NCI-H345 treated with DMSO at 0.1 percent for 48 hours (cell line): ENCODE measurements at regions not wholly inside any gene's neighbourhood (a gene's known extent, or its start where the extent isn't known, plus 50 kb on each side); places are given as distances from the start of the nearest gene placed in this dataset.

ENCODE experiments used
- DNase-seq: peaks from one replicate; lab custom pipeline; 2025; ENCODE audit not compliant: unreplicated experiment; lab: John Stamatoyannopoulos, UW

DNA sequence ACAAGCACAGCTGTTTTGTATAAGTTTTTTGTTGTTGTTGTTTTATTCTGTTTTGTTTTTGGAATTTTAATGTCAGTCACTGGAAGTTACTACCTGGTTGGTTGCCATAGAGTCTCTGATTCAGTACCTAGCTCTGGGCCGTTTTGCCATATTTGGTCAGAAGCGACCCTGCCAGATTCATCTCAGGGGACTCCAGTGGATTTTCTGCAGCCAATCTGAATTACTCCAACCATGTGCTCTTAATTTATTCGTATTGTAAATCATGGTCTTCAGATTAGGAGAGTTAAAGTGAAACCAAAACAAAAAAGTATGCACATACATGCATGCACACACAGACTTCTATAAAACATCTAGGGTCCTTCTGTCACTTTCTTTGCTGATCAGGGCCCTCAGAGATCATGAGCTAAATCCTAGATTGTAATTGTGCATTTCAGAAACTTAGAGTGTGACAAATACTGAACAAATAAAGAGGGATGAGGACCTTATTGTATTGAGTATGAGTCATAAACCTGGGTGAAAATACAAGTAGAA, 317.4 kb upstream of the UBE2E3 start:
- no peak for DNase-seq

DNA sequence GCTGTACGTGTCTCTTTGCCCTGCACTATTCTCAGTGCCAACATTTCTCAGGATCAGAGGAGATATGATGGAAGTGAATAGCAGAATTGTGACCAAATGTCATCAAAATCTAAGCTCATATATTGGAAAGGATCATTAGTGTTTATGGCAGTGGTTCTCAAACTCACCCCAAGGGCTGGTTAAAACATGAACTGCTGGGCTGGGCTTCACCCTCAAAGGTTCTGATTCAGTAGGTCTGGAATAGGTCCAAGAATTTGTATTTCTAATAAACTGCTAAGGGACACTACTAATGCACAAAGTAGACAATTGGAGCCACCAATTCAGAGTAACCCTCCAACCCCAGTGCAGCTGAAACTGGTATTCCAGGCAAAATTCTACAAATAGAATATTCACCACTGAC, 317.9 kb upstream of the UBE2E3 start:
- DNase-seq, result no peak

DNA sequence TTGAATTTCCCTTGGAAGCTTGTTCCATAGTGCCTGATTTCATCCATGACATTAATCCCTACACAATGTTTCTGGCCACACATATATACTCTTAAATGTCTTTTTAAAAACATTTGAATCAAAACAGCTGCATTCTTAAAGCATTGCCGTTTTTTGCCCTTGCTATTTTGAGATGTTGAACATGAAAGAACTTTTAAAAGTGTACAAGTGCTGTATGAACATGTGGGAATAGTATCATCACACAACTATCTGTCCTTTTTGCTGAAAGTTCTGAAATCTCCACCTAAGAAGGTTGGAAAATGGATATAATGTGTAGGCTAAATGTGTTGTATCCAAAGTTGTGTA, 318.7 kb upstream of the UBE2E3 start:
- DNase-seq, result no peak

DNA sequence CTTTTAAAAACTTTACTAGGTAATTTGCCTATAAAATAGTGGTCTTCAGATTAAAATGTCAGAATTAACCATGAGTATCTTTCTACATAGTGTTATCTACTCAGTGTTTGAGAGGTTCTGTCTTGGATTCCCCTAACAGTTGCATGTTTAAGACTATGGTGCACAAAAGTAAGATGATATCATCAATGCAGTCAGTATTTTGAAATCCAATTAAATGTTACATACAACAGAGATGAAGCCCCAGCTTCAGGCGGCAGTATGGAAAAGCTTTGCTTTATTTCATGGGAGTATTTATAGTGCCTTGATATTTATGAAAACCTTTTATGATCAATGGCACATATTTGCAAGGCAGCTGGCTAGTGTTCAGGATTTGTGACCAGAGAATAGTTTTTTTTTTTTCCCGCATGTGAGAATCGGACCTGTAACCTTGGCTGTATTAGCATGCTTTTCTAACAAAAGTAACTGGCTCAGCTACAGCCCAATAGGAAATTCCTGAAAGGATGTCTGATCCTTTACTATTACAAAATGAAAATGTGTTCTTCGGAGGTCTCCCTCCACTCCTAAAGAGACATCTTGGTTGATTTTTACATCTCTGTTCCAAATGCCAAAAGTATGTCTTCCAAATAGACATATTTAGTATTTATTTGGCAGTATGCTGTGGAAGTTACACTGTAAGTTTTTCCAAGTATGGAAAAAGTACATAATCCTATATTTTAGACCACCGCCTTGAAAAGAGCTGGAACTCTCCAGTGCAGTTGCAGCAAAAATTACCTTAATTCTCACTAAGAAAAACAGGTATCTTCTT, 319.3 kb upstream of the UBE2E3 start:
- DNase-seq, result no peak

DNA sequence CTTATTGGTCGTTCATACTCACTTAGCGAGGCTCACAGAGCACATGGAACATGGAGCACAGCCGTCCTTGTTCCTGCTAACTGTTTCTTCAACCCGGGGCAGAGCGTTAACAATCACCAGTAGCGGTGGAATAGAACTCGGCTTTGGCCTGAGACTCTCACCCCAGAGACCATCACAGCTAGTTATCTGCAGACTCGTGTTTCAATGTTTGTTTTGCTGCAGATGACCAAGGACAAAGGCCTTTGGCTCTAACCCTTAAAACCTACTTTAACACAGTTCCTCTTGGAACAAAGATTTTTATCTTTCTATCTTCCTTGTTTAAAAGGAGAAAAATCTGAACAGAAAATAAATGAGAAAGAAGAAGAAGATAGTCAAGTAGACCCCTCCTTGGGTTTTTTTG, 320.2 kb upstream of the UBE2E3 start:
- DNase-seq, result no peak

DNA sequence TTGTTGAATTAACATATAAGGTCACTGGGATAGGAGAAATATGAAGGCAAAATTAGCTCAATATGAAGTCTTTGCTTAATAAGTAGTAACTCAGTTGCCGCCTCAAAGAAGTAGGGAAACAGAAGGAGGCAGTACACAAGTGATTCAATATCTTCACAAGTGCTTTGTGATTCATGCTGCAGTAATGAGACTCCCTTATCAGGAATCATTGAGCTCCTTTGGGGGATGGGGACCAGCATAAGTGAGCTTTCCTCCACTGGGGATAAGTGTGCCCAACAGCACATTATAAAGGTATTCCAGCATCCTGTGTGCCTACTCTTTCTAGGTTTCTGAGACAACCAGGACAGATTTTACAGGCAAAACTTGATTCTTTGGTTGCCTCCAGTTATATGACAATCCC, 323.4 kb upstream of the UBE2E3 start:
- DNase-seq, result no peak

DNA sequence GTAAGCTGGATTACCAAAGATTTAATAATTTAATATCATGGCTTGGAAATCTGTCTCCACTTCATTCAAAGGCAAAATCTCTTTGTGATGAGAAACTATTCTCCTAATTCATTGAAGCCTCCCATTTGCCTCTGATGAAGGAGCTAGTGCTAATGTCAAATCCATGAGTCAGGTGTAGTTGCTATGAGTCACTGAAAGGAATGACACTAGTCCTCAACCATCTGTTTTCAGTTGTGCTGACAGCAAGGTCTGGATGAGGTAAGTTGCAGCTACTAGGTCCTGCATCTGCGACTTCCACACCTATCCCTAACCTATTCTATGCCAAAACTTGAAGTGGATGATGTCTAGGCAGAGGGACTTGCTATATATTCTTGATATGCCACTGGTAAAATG, 324.0 kb upstream of the UBE2E3 start:
- DNase-seq, result no peak

DNA sequence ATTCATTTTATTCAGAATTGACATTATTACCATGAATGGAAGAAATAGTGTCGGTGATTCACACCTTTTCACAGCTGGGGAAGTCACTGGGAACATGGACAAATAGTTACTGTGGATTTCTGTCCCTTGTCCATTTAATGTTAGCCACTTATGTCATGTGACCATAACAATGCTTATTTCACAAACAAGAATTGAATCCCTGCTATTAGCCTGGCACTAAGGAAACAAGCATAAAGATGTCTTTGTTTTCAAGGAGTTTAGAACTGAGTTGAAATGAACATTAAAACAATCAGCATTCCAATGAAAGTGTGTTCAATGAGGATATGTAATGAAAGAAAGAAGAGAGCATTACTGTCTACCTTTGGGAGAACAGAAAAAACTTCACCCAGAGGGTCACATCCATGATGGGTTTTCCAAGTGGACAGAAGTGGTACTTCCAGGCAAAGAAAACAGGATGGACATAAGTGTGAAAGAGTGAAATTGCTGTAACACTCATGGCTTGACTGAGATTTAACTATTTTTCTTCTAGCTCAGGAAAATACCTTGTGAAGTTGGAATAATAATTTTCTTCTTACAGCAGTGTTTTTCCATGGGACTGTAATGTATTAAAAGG, 324.5 kb upstream of the UBE2E3 start:
- DNase-seq, result no peak

DNA sequence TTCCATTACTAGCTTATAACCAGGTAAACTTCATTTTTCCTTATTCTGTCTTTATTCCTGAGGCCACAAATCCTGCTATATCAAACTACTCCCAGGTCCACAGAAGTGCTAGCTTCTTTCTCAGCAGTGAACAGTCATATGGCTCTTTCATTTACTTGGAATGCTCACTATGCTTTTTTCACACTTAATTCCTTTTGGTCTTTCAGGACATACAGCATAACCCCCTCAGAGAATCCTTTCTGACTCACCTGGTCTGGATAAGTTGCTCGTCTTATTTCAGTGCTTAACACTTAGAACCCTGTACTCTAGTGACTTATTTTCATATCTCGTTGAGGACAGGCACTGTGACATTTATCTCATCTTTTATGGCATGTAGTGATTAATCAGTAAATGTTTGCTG, 325.0 kb upstream of the UBE2E3 start:
- no peak for DNase-seq

DNA sequence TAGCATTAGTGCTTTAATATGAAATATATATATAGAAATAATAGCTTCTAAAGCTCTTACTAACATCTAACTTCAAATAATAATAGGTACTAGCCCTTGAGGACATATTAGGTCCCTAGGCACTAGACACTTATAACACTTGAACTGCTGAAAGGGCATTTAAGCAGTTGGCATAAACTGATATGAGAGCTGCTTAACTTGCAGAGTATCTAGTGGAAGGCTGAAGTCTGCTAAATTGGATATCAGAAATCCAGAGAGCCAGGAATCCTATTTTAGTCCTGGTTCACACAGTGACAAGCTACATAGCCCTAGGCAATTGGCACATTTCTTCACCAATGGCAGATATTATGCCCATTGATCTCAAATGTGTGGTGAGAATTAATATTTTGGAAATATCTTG, 326.9 kb upstream of the UBE2E3 start:
- no peak for DNase-seq

DNA sequence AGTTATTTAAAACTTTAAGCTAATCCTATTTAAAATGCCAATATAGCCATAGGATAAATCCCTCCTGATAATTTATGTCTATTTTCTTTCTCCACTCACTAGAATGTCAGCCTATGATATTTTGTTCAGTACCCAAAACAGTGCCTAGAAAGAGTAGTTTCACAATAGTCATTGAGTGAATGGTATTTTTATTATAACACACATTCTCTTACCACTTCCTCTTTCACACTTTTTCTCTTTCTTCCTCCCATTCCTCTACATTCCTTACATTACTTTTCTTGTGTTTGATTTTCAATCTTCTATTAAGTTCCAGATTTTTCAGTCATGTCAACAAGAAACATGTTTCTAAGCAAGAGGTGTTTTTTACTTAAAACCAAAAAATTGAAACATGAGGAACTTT, 327.6 kb upstream of the UBE2E3 start:
- no peak for DNase-seq

DNA sequence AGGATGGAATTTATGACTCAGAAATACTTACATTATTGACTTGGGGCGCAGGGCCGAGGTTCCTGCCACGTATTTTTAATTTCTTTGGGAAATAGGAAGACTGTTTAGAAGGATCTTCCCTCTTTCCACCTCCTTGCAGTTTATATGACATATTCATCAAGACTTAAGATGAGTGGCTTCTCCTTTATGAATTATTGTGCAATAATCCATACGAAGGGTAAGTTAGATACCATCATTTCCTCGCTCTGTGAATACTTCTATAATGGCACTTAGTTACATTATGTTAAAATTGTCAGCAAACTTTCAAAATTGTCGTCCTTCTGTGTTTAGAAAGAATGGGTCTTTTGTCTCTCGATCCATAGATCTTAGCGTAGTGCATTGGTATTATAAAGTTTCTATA, 328.8 kb upstream of the UBE2E3 start:
- DNase-seq, result no peak

DNA sequence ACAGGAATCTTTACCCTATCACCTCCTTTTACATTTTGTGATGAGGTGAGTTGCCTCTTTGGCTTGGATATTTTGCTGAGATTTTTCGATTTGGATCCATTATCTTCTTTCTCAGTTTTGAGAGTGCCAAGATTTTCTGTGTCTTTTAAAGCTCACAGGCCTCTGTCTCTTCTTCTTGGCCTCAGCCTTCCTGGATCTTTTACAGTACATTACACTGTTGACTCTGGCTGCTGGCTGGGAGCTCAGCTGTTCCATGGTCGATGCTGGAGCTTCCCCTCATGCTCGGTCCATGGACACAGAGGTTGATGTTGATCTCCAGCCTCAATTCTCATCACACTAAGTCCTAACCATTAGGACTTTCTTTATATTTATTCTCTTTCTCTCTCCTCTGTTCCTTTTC, 332.8 kb upstream of the UBE2E3 start:
- DNase-seq, result no peak

DNA sequence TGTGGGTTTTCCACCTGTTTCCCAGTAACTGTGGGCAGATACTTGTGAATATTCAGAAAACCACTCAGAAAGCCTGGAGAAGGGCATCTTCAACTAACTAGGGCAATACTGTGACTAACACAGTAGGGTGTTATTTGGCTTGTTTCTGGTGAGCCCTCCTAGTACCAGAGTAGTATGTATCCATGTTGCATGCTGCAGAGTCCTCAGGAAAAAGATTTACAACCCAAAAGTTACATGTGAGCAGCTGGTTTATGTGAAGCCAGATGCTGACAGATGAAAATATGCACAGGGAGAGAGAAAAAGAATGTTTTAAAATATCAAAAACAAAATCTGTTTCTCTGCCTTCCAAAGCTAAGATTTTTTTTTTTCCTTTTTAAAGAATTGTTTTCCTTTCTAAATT, 333.2 kb upstream of the UBE2E3 start:
- no peak for DNase-seq

DNA sequence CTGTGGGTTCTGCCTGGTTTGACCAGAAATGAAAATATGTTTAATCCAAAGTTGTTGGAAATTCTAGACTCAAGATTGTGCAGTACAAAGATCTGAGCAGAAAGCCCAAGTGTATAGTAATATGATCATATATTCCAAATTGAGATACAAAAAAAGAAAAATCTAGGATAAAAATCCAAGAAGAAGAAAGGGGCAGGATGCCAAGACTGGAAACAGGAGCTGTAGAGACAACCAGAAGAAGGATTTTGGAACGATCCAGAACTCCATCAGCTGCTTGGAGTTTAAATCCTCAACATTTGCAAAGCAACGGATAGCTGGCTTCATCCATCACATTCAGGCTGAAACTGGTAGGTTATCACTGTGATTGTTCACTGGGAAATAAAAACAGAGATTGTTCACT, 333.6 kb upstream of the UBE2E3 start:
- DNase-seq, result no peak

DNA sequence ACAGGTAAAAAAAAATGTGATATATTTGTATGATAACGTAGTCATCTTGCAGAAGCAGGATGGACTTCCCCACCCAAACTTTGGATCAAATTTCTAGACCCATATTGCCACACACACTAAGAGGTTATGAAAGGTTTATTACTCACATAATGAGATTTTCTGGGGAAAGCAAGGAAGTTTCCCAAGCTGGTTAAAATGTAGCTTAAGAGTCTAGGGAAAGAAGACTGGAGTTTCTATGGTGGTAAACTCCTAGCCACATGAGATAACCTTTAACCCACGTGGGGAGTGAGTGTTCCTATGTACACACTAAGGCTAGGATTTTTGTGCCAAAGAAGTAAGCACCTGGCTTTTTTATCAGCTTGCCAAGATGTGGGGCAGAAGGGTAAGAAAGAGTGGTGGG, 335.7 kb upstream of the UBE2E3 start:
- DNase-seq, result no peak

DNA sequence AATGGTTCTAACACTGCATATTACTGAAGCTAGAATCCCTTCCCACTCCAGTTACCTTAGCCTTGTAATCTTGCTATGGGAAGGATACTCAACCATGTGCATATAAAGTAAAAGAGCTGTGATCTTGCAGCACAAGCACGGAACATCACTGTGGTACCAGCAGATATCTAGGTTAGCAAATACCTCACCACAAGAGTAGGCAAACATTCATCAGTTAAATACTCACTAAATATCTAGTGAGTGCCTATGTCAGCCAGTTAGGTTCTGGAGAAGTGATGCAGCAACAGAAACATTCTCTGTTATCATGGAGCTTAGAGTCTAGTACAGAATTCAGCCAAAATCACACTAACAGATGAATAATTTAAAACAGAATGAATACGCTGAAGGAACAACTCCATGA, 349.6 kb upstream of the UBE2E3 start:
- no peak for DNase-seq

DNA sequence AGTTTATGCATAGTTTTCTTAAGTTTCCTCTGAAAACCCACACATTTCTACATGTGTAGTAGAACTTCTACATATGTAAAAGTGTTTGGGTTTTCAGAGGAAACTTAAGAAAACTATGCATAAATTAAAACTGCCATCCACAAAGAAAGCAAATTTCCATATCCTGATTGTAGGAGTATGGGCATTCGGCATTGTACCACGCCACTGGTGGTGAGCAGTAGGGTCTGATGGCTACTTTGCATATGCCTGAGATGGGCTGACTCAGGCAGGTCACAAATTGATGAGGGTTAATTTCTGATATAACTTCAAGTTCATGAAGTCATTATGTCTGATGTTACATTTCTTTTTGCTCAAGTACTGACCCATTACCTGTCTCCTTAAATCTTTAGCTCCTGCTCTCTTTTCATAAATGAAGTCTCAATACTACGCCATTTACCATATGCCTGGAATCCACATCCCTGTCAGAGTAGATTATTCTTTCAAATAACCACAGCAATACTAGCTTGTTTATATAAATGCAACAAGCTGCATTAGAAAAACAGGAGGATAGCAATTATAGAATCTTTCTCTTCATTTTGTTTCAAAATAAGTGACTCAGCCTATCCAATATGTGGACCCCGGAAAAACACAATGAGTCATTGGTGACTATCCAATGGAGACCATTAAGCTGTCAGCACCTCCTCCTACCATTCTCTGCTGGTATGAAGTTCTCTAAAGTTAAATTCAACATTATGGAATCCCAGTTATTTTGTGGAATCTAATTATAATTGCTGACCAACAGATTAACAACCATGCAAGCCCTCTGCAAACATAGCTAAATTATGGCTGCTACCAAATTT, 355.2 kb upstream of the UBE2E3 start:
- DNase-seq, result no peak

DNA sequence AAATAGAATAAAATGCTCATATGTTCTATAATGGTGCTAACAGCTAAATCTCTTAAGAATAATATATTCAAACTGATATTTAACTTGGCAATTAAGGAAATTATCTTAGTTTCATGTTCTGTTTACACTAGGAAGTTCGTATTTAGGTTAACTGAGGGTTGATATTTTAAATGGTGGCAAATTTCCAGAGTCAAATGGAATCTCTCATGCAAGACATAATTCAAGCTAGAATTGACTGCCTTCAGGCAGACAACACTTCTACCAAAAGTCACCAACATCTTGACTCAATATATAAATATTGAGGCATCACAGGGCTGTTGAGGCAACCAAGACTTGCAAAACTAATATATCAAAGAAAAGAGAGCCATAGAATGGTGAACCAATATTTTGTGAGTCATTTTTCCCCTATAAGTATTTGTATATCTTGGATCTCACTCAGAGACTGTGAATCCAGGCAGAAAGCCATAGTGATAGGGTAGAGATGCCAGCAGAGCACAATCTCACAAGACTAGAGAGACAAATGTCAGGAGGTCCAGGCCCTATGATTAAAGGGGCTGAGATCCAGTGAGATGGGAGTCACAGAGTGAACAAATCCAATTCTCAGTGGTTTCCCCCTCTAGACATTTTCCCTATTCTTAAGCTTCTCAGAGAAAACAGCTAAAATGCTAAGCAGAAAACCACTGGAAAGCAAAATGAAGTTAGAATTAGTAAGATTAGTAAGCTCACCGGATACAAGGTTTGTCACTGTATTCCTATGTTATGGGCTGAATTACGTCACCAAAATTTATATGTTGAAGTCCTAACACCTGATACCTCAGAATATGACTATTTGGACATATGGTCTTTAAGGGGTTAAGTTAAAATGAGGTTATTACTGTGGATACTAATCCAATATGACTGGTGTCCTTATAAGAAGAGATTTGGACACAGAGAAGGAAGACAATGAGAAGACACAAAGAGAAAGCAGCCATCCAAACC, 358.2 kb upstream of the UBE2E3 start:
- no peak for DNase-seq

DNA sequence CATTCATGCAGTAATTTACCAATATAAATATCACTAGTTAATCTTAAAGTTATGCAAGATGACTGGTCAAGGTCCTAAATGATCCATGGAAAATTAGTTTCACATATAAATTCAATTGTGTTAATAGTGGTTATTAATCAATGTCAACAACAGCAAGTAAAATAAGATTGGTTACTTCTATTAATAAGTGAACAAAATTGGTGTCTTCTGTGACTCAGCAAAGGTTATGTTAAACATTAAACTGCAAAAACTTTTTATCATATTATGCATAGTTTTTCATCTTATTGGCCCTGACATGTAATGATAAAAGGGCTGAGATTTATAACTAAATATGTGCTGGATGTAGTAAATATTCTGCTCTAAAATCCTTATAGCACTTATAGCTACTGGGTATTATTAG, 359.0 kb upstream of the UBE2E3 start:
- DNase-seq, result no peak

DNA sequence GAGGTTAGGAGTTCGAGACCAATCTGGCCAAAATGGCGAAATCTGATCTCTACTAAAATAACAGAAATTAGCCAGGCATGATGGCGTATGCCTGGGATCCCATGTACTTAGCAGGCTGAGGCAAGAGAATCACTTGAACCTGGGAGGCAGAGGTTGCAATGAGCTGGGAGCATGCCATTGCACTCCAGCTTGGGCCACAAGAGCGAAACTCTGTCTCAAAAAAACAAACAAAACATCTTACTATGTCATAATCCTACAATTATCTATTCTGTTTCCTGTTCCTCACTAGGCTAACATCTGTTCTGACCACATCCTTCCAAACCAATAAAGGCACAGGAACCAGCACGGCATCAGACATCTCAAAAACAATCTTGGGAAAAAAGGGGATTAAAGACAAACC, 361.8 kb upstream of the UBE2E3 start:
- no peak for DNase-seq
